SK-N-SH (cell line): ENCODE measurements at regions not wholly inside any gene's neighbourhood (a gene's known extent, or its start where the extent isn't known, plus 50 kb on each side); places are given as distances from the start of the nearest gene placed in this dataset.

Source experiments
- CTCF ChIA-PET: fragments of 300-600, 350-600 bp; formaldehyde crosslinking; extraction: SDS; loops from one replicate; lab custom pipeline; 2021; lab: Yijun Ruan, JAX
- POLR2A ChIA-PET: fragments of 350-600 bp; sonication (Branson Sonifier 250); formaldehyde crosslinking; extraction: SDS; loops from one replicate; lab custom pipeline; 2020; ENCODE audit warnings: antibody characterized with exemption, inconsistent platforms; lab: Yijun Ruan, JAX
- DNase-seq: peaks from one replicate; pipeline ENCODE4 v3.0.0; 2012
- H2AFZ ChIP-seq: fragments of 200-600 bp; sonication (generic); 2 replicates; pipeline ENCODE4 v1.8.1; 2016; ENCODE audit warnings: antibody characterized with exemption, mild to moderate bottlenecking, low read depth
- H3F3A ChIP-seq: fragments of 200-600 bp; sonication (generic); replicated peaks from 2 replicates; pipeline ENCODE3; 2016; ENCODE audit warnings: antibody characterized with exemption, mild to moderate bottlenecking; ENCODE audit not compliant: insufficient read depth
- H3K27ac ChIP-seq, 2 experiments: fragments of 200-500 bp in 1 of 2; fragments of 200-600 bp in 1 of 2; sonication (Bioruptor generic) in 1 of 2; sonication (generic), shearing (Covaris generic) in 1 of 2; 2 replicates each; pipeline versions ENCODE4 v1.5.1 to v1.6.1; 2014 to 2016; ENCODE audit warnings: low read depth in 2 of 2, inconsistent platforms in 1 of 2, low read length in 1 of 2, mild to moderate bottlenecking in 1 of 2, mixed read lengths in 1 of 2
- H3K27me3 ChIP-seq: fragments of 200-600 bp; sonication (generic), shearing (Covaris generic); 2 replicates; pipeline ENCODE4 v1.6.1; 2016; ENCODE audit warnings: mixed run types; ENCODE audit not compliant: insufficient read depth
- H3K36me3 ChIP-seq, 2 experiments: fragments of 200-500 bp in 1 of 2; fragments of 200-600 bp in 1 of 2; sonication (Bioruptor generic) in 1 of 2; sonication (generic) in 1 of 2; replicated peaks in 1 of 2; 2 replicates each; pipeline versions ENCODE3 to v1.5.1; 2014 to 2016; ENCODE audit warnings: low read length in 1 of 2, mild to moderate bottlenecking in 1 of 2; ENCODE audit not compliant: insufficient read depth in 2 of 2, control insufficient read depth in 1 of 2
- H3K4me1 ChIP-seq, 2 experiments: fragments of 200-500 bp in 1 of 2; fragments of 200-600 bp in 1 of 2; sonication (Bioruptor generic) in 1 of 2; sonication (generic), shearing (Covaris generic) in 1 of 2; 2 replicates each; pipeline versions ENCODE4 v1.5.1 to v1.6.1; 2014 to 2016; ENCODE audit warnings: low read depth in 1 of 2, low read length in 1 of 2, mixed run types in 1 of 2; ENCODE audit not compliant: insufficient read depth in 2 of 2, control insufficient read depth in 1 of 2
- H3K4me2 ChIP-seq: fragments of 200-600 bp; sonication (generic), shearing (Covaris generic); 2 replicates; pipeline ENCODE4 v1.6.1; 2017; ENCODE audit warnings: mixed run types
- H3K4me3 ChIP-seq, 2 experiments: fragments of 200-500 bp in 1 of 2; fragments of 200-600 bp in 1 of 2; sonication (Bioruptor generic) in 1 of 2; sonication (generic), shearing (Covaris generic) in 1 of 2; 2 replicates each; pipeline versions ENCODE4 v1.5.1 to v1.8.1; 2014 to 2016; ENCODE audit warnings: low read depth in 2 of 2, inconsistent platforms in 1 of 2, low read length in 1 of 2, mild to moderate bottlenecking in 1 of 2, mixed read lengths in 1 of 2, moderate library complexity in 1 of 2
- H3K79me2 ChIP-seq: fragments of 200-600 bp; sonication (generic); 2 replicates; pipeline ENCODE4 v1.8.1; 2017; ENCODE audit warnings: mild to moderate bottlenecking; ENCODE audit not compliant: insufficient read depth
- H3K9ac ChIP-seq: fragments of 200-600 bp; sonication (generic); 2 replicates; pipeline ENCODE4 v1.6.1; 2017; ENCODE audit warnings: mixed run types
- H3K9me2 ChIP-seq: fragments of 200-600 bp; sonication (generic); 2 replicates; pipeline ENCODE4 v1.6.1; 2017; ENCODE audit warnings: mixed run types
- H3K9me3 ChIP-seq: fragments of 200-600 bp; sonication (generic); 2 replicates; pipeline ENCODE4 v1.6.1; 2017; ENCODE audit warnings: mixed run types, mild to moderate bottlenecking, moderate library complexity
- H4K20me1 ChIP-seq: fragments of 200-600 bp; sonication (generic); 2 replicates; pipeline ENCODE4 v1.6.1; 2017; ENCODE audit warnings: mild to moderate bottlenecking, mixed run types; ENCODE audit not compliant: insufficient read depth
- FOXJ3 ChIP-seq: sonication (generic); formaldehyde crosslinking; IDR thresholded peaks from 2 replicates; pipeline ENCODE4 v1.5.1; 2020; ENCODE audit warnings: mild to moderate bottlenecking, missing genetic modification reagents
- FOXM1 ChIP-seq: IDR thresholded peaks from 2 replicates; pipeline ENCODE4 v1.4.0; 2012; ENCODE audit warnings: low read depth, mild to moderate bottlenecking
- RAD21 ChIP-seq: IDR thresholded peaks from 2 replicates; pipeline ENCODE4 v1.6.1; 2012; ENCODE audit warnings: mild to moderate bottlenecking, low read length
- RXRA ChIP-seq: IDR thresholded peaks from 2 replicates; pipeline ENCODE4 v1.4.0; 2012; ENCODE audit warnings: low read depth, mild to moderate bottlenecking, borderline replicate concordance
- TEAD4 ChIP-seq: IDR thresholded peaks from 2 replicates; pipeline ENCODE4 v1.4.0; 2012; ENCODE audit warnings: mild to moderate bottlenecking, borderline replicate concordance; ENCODE audit not compliant: insufficient read depth
- ZBTB33 ChIP-seq: IDR thresholded peaks from 2 replicates; pipeline ENCODE4 v1.4.0; 2012; ENCODE audit warnings: low read depth, borderline replicate concordance
- WGBS: methylation state at CpG from one replicate; pipeline ENCODE4 v1.1.6; 2017; ENCODE audit warnings: low lambda C conversion rate; 5-methylcytosine and 5-hydroxymethylcytosine counted together

DNA sequence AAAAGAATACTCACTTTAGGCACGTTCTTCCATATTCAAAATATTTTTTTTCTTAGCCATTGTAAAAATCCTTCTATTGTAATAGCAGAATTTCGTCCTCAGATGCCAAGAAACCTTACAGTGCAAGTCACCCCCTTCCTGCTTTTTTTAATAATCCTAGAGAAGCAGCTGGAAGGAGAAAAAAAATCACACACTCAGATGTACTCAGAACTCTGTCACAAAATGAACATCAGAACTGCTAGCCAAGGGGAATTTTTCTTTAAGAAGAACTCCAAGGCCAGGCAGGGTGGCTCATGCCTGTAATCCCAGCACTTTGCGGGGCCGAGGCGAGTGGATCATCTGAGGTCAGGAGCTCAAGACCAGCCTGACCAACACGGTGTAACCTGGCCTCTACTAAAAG lies 127.3 kb upstream of the SPATS2L start:
- no peaks in the 10 kb centered on the region for H3K79me2 ChIP-seq
- no peaks in the 10 kb centered on the region for H3K27me3 ChIP-seq
- H3K36me3 ChIP-seq, result no peaks in the 10 kb centered on the region
- no peaks in the 10 kb centered on the region for H4K20me1 ChIP-seq
- ChIA-PET CTCF (no interaction called here), POLR2A (no interaction called here)
- no peak overlapping the region for H3K4me2 ChIP-seq
- H3K9me2 ChIP-seq, result no peaks in the 10 kb centered on the region
- H2AFZ ChIP-seq, result no peak overlapping the region
- H3K4me1 ChIP-seq, result no peaks in the 10 kb centered on the region
- H3K4me3 ChIP-seq, result no peak overlapping the region
- H3F3A ChIP-seq, result no peaks in the 10 kb centered on the region
- no peak for DNase-seq
- H3K9ac ChIP-seq, result no peak overlapping the region
- no peaks in the 10 kb centered on the region for H3K9me3 ChIP-seq
- no peak overlapping the region for H3K27ac ChIP-seq
- WGBS, result 52% methylated on average over 6 of the region's 6 CpGs
- TF ChIP-seq FOXJ3 (CRISPR knock-in tag), result no peak
- TF ChIP-seq ZBTB33, result no peak
- no peak for TF ChIP-seq TEAD4

DNA sequence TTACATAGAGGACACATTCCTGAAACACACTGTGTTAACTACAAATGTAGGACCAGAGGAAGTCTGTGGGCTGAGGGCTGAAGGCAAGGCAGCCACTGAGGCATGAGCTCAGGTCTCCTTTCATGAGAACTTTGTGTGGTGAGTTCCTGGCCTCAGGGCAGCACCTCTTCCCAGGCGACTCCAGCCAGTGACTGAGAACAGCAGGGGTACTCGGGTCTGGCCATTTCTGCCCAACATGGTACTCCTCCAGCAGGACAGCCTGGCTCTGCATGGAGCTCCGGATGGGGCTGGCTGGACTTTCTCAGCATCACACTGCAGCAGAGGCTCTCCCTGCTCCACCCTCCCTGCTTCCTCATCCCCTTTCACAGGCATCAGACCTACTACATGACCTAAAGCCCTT lies 125.5 kb upstream of the SPATS2L start:
- CTCF ChIA-PET, result interaction anchor here (3.9 kb wide), 1 partner anchor 11 kb away, joined by 13 read pairs; no protein-coding TSS in a partner anchor
- Histone ChIP-seq H3K27me3 (no peaks in the 10 kb centered on the region; the same call in 1 of the 2 replicates), H3K9me2 (no peaks in the 10 kb centered on the region), H4K20me1 (no peaks in the 10 kb centered on the region), H3K27ac (no peak overlapping the region)
- 27% methylated on average over 2 of the region's 3 CpGs for WGBS
- TF ChIP-seq FOXM1 (no peak), RXRA (no peak)
- TF ChIP-seq, all 33 proteins: peak for 0
- H3K4me1 ChIP-seq, result peaks cover 0 to 2% of the 10 kb centered on the region in 2 experiments; a peak in 2 of 4 replicates
- H3F3A ChIP-seq, result no peaks in the 10 kb centered on the region
- no peaks in the 10 kb centered on the region for H3K79me2 ChIP-seq
- no peak overlapping the region for H3K4me2 ChIP-seq
- no peak overlapping the region for H3K9ac ChIP-seq
- DNase-seq, result no peak
- no peaks in the 10 kb centered on the region for H3K9me3 ChIP-seq
- H3K4me3 ChIP-seq, result no peak overlapping the region
- H2AFZ ChIP-seq, result no peak overlapping the region
- H3K36me3 ChIP-seq, result no peaks in the 10 kb centered on the region
- POLR2A ChIA-PET, result no interaction called here

- Histone ChIP-seq H4K20me1 (no peaks in the 10 kb centered on the region), H3K9ac (no peak overlapping the region), H3K27ac (no peak overlapping the region), H3F3A (no peaks in the 10 kb centered on the region), H3K36me3 (no peaks in the 10 kb centered on the region), H3K27me3 (no peaks in the 10 kb centered on the region; the same call in 1 of the 2 replicates), H3K4me1 (peaks cover 0 to 2% of the 10 kb centered on the region in 2 experiments; a peak in 2 of 4 replicates), H3K79me2 (no peaks in the 10 kb centered on the region), H3K4me2 (no peak overlapping the region), H3K9me3 (no peaks in the 10 kb centered on the region), H3K9me2 (no peaks in the 10 kb centered on the region), H3K4me3 (no peak overlapping the region), H2AFZ (no peak overlapping the region)
- ChIA-PET CTCF (interaction anchor here (3.9 kb wide), 1 partner anchor 10 kb away, joined by 13 read pairs; no protein-coding TSS in a partner anchor), POLR2A (no interaction called here)
- TF ChIP-seq RAD21, result no peak
- no peak for DNase-seq
- WGBS, result 35% methylated on average over 5 of the region's 5 CpGs
These were observed 124.7 kb upstream of the SPATS2L start for GRCh38 chr2:200181755-200182154.
